ENCODE measurements at regions not wholly inside any gene's neighbourhood (a gene's known extent, or its start where the extent isn't known, plus 50 kb on each side); places are given as distances from the start of the nearest gene placed in this dataset.

GRCh38 chr9:129421371-129421770 is 199.5 kb downstream of the C9orf50 start:
- TF ChIP-seq, protein P1, sequence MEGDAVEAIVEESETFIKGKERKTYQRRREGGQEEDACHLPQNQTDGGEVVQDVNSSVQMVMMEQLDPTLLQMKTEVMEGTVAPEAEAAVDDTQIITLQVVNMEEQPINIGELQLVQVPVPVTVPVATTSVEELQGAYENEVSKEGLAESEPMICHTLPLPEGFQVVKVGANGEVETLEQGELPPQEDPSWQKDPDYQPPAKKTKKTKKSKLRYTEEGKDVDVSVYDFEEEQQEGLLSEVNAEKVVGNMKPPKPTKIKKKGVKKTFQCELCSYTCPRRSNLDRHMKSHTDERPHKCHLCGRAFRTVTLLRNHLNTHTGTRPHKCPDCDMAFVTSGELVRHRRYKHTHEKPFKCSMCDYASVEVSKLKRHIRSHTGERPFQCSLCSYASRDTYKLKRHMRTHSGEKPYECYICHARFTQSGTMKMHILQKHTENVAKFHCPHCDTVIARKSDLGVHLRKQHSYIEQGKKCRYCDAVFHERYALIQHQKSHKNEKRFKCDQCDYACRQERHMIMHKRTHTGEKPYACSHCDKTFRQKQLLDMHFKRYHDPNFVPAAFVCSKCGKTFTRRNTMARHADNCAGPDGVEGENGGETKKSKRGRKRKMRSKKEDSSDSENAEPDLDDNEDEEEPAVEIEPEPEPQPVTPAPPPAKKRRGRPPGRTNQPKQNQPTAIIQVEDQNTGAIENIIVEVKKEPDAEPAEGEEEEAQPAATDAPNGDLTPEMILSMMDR (IDR thresholded peaks at IDR 0.05; ENCODE audit: low read depth, low read length, poor library complexity, severe bottlenecking), result no peak
- TF ChIP-seq EZH2phosphoT487 (IDR thresholded peaks at IDR 0.05; ENCODE audit: borderline replicate concordance, low read length), result no peak

Data from DOHH2 (cell line).